ENCODE measurements at regions not wholly inside any gene's neighbourhood (a gene's known extent, or its start where the extent isn't known, plus 50 kb on each side); places are given as distances from the start of the nearest gene placed in this dataset.

GRCh38 chr9:2285416-2286332 is 270.5 kb downstream of the SMARCA2 start:
- H3K9me1 ChIP-seq (ENCODE audit: control insufficient read depth, insufficient read depth, low read length) = no peaks in the 10 kb centered on the region
- H3K4me3 ChIP-seq = no peak overlapping the region
- H3K4me1 ChIP-seq (replicated peaks in 1 of 2; ENCODE audit: control insufficient read depth in 2 of 2, insufficient read depth in 2 of 2, low read length in 2 of 2) = no peaks in the 10 kb centered on the region
- TF ChIP-seq, protein P1, sequence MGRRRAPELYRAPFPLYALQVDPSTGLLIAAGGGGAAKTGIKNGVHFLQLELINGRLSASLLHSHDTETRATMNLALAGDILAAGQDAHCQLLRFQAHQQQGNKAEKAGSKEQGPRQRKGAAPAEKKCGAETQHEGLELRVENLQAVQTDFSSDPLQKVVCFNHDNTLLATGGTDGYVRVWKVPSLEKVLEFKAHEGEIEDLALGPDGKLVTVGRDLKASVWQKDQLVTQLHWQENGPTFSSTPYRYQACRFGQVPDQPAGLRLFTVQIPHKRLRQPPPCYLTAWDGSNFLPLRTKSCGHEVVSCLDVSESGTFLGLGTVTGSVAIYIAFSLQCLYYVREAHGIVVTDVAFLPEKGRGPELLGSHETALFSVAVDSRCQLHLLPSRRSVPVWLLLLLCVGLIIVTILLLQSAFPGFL (CRISPR knock-in tag; IDR thresholded peaks at IDR 0.05) = no peak
- no peak for TF ChIP-seq ZNF431 (CRISPR knock-in tag; IDR thresholded peaks at IDR 0.05)
- TF ChIP-seq PHF21A (IDR thresholded peaks at IDR 0.05; ENCODE audit: borderline replicate concordance, low read depth) = no peak
- TF ChIP-seq, protein P2, sequence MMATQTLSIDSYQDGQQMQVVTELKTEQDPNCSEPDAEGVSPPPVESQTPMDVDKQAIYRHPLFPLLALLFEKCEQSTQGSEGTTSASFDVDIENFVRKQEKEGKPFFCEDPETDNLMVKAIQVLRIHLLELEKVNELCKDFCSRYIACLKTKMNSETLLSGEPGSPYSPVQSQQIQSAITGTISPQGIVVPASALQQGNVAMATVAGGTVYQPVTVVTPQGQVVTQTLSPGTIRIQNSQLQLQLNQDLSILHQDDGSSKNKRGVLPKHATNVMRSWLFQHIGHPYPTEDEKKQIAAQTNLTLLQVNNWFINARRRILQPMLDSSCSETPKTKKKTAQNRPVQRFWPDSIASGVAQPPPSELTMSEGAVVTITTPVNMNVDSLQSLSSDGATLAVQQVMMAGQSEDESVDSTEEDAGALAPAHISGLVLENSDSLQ (IDR thresholded peaks at IDR 0.05) = no peak
- TF ChIP-seq, protein P3, sequence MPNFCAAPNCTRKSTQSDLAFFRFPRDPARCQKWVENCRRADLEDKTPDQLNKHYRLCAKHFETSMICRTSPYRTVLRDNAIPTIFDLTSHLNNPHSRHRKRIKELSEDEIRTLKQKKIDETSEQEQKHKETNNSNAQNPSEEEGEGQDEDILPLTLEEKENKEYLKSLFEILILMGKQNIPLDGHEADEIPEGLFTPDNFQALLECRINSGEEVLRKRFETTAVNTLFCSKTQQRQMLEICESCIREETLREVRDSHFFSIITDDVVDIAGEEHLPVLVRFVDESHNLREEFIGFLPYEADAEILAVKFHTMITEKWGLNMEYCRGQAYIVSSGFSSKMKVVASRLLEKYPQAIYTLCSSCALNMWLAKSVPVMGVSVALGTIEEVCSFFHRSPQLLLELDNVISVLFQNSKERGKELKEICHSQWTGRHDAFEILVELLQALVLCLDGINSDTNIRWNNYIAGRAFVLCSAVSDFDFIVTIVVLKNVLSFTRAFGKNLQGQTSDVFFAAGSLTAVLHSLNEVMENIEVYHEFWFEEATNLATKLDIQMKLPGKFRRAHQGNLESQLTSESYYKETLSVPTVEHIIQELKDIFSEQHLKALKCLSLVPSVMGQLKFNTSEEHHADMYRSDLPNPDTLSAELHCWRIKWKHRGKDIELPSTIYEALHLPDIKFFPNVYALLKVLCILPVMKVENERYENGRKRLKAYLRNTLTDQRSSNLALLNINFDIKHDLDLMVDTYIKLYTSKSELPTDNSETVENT (CRISPR knock-in tag; IDR thresholded peaks at IDR 0.05) = no peak
- TF ChIP-seq HNRNPL (IDR thresholded peaks at IDR 0.05; ENCODE audit: low read depth, low read length) = no peak
- no peak for TF ChIP-seq ZKSCAN1 (IDR thresholded peaks at IDR 0.05; ENCODE audit: low read depth, low read length)
- TF ChIP-seq, protein P4, sequence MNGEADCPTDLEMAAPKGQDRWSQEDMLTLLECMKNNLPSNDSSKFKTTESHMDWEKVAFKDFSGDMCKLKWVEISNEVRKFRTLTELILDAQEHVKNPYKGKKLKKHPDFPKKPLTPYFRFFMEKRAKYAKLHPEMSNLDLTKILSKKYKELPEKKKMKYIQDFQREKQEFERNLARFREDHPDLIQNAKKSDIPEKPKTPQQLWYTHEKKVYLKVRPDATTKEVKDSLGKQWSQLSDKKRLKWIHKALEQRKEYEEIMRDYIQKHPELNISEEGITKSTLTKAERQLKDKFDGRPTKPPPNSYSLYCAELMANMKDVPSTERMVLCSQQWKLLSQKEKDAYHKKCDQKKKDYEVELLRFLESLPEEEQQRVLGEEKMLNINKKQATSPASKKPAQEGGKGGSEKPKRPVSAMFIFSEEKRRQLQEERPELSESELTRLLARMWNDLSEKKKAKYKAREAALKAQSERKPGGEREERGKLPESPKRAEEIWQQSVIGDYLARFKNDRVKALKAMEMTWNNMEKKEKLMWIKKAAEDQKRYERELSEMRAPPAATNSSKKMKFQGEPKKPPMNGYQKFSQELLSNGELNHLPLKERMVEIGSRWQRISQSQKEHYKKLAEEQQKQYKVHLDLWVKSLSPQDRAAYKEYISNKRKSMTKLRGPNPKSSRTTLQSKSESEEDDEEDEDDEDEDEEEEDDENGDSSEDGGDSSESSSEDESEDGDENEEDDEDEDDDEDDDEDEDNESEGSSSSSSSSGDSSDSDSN (IDR thresholded peaks at IDR 0.05; ENCODE audit: borderline replicate concordance in 1 of 2, low read depth in 2 of 2, low read length in 2 of 2) = no peak
- TF ChIP-seq ESRRA (IDR thresholded peaks at IDR 0.05; ENCODE audit: borderline replicate concordance, low read depth) = no peak
- TF ChIP-seq ETS2 (tag; IDR thresholded peaks at IDR 0.05; ENCODE audit: borderline replicate concordance, poor library complexity, severe bottlenecking) = no peak
- TF ChIP-seq EP400 (IDR thresholded peaks at IDR 0.05) = no peak
- TF ChIP-seq, protein P5, sequence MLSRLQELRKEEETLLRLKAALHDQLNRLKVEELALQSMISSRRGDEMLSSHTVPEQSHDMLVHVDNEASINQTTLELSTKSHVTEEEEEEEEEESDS (CRISPR knock-in tag; IDR thresholded peaks at IDR 0.05) = no peak
- no peak for TF ChIP-seq ATF7 (IDR thresholded peaks at IDR 0.05)
- TF ChIP-seq ZNF384 (IDR thresholded peaks at IDR 0.05; ENCODE audit: low read depth, low read length) = no peak
- TF ChIP-seq FOXJ2 (tag; IDR thresholded peaks at IDR 0.05) = no peak
- intact Hi-C loops (cut with micrococcal nuclease) (no loop called here), in situ Hi-C loops (cut with MboI) (no loop called here)
- ChIA-PET CTCF (ENCODE audit: low intra/inter-chr PET ratio) (no interaction called here), POLR2A (no interaction called here)
- 0 out of 5 replicates have a peak, but pooled peaks cover 0 to 4% of the 10 kb centered on the region in 2 experiments for H3K27me3 ChIP-seq (ENCODE audit: control insufficient read depth in 2 of 2, insufficient read depth in 2 of 2, low read length in 2 of 2)
- WGBS (ENCODE audit: insufficient coverage, low coverage, missing lambda C conversion rate) = 0% methylated on average over 4 of the region's 10 CpGs
- no peak overlapping the region for H3K27ac ChIP-seq (ENCODE audit: extremely low read depth, low read depth, low read length)
- no peaks in the 10 kb centered on the region for H3K79me2 ChIP-seq (ENCODE audit: control insufficient read depth, insufficient read depth, low read length)
- H4K20me1 ChIP-seq (replicated peaks; ENCODE audit: control insufficient read depth, insufficient read depth, low read length) = no peaks in the 10 kb centered on the region
- no peaks in the 10 kb centered on the region for H3K9me3 ChIP-seq (replicated peaks; ENCODE audit: control insufficient read depth, insufficient read depth, low read depth, low read length)
- H2AFZ ChIP-seq (ENCODE audit: low read depth, low read length) = no peak overlapping the region
- no peak for ATAC-seq
- no peak for FAIRE-seq
- H3K36me3 ChIP-seq (ENCODE audit: control insufficient read depth, insufficient read depth, low read length) = no peaks in the 10 kb centered on the region
- no TSS peak for BruUV-seq (replicated peaks)
- no peak for DNase-seq (ENCODE audit: extremely low read depth in 1 of 4, low spot score in 3 of 4)
- H3K9ac ChIP-seq (ENCODE audit: insufficient read depth in 1 of 2, low read depth in 2 of 2, low read length in 2 of 2) = no peak overlapping the region
- no peak overlapping the region for H3K4me2 ChIP-seq (ENCODE audit: insufficient read depth, low read length)
